ENCODE measurements at regions not wholly inside any gene's neighbourhood (a gene's known extent, or its start where the extent isn't known, plus 50 kb on each side); places are given as distances from the start of the nearest gene placed in this dataset.

DNA sequence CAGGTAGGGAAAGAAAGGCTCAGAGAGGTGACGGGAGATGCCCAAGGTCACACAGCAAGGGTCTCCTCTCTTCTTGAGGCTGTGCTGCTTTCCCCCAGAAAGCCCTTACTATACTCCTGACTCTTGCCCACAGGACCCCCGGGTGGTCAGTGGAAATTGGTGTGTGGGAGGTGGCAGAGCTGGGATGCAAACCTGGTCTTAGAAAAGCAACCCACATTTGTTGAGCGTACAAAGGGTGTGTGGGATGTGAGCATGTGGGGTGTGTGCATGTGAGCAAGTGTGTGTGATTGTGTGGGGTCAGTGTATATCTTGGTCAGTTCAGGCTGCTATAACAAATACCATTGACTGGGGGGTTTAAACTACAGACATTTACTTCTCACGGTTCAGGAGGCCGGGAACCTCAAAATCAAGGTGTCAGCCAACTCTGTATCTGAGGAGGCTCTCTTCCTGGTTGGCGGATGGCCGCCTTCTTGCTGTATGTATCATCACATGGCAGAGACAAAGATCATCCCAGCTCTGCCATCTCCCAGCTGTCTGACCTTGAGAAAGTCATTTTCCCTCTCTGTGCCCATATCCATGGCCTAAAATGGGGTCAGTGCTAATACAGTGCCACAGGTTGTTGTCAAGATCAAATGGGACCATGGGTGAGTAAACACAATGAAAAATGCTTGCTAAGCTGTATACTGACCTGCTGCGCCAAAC lies 268.5 kb downstream of the PTPRU start:
- H3K4me3 ChIP-seq (ENCODE audit: low read depth, low read length) = no peak overlapping the region
- TF ChIP-seq, protein P1, sequence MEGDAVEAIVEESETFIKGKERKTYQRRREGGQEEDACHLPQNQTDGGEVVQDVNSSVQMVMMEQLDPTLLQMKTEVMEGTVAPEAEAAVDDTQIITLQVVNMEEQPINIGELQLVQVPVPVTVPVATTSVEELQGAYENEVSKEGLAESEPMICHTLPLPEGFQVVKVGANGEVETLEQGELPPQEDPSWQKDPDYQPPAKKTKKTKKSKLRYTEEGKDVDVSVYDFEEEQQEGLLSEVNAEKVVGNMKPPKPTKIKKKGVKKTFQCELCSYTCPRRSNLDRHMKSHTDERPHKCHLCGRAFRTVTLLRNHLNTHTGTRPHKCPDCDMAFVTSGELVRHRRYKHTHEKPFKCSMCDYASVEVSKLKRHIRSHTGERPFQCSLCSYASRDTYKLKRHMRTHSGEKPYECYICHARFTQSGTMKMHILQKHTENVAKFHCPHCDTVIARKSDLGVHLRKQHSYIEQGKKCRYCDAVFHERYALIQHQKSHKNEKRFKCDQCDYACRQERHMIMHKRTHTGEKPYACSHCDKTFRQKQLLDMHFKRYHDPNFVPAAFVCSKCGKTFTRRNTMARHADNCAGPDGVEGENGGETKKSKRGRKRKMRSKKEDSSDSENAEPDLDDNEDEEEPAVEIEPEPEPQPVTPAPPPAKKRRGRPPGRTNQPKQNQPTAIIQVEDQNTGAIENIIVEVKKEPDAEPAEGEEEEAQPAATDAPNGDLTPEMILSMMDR (IDR thresholded peaks at IDR 0.05; ENCODE audit: borderline replicate concordance, insufficient read depth, low read depth, low read length) = no peak

DNA sequence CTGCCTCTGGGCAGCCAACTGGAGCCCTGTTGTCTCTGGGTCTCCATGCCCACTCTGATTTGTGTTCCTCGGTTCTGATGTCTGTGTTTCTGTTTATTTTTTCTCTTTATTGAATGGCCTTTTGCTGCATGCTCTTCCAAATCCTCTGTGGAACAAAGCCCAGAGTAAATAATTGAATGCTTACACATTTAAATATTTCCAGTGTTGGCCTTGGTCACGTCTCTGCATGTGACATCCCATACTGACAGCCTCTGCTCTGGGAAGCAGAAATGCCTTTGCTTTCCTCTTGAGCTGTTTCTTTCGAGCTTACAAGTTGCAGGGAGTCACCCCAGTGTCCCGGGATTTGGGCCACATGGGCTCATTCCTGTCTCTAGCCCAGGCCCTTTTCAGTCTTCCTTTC lies 267.9 kb downstream of the PTPRU start:
- H3K4me3 ChIP-seq (ENCODE audit: low read depth, low read length) = no peak overlapping the region
- TF ChIP-seq, protein P1 (IDR thresholded peaks at IDR 0.05; ENCODE audit: borderline replicate concordance, insufficient read depth, low read depth, low read length) = no peak

DNA sequence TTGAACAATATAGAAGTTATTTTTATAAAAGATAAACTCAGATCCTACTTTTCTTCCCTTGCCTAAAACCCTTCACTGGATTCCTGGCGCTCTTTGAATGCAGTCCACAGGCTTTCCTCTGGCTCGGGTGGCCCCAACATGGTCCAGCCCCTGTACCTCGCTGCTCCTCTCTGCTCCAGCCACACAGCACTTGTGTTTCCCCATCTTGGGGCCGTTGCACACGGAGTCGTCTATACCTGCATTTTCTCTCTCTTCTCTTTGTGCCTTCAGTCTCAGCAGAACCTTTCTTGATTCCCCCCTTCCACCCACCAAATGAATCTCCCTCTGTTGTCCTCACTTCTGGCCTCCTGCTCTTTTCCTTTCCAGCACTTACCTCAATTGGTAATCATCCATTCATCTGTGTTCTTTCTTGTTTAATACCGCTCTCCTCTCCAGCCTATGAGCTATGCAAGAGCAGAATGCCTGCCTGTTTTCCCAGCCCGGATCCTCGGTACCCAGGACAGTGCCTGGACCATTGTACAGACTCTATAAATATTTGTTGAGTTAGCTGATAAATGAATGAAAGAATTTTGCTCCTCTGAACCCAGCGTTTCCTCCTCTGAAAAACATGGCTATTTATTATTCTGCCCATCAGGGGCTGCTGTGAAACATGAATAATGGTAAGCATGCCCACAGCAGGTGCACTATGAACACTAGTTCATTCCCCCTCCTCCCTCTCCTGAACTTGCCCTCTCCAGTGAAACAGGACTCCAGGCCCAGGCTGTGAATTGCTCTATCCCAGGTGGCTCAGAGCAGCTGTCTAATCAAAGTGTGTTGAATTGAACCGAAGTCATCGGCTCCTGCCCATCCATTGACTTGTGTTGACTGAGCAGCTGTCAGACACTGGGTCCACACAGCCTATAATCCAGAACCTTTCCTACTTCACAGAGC lies 266.9 kb downstream of the PTPRU start:
- TF ChIP-seq, protein P1 (IDR thresholded peaks at IDR 0.05; ENCODE audit: borderline replicate concordance, insufficient read depth, low read depth, low read length) = no peak

DNA sequence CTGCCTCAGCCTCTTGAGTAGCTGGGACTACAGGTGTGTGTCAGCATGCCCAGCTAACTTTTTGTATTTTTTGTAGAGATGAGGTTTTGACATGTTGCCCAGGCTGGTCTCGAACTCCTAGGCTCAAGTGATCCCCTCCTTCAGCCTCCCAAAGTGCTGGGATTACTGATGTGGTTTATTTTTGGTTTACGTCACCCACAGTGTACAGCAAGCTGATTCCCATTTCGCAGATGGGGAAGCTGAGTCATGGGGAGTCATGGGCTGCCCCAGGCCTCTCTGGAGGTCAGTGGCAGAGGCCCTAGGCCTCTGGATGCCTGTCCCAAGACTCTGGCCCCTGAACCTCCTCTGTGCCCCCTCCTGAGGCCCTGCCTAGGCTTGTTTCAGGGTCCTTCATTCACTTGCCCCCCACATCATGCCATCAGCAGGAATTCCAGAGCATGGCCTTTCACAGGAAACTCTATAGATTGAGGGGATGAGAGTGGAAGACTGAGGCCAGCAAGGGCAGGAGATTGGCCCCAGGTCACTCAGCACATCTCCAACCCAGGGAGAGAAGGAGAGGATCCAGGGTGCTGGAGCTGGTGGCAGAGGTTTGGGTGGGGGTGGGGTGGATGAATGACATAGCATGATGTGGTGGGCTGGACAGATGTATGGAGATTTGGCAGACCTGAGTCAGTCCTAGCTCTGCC lies 266.0 kb downstream of the PTPRU start:
- TF ChIP-seq, protein P1 (IDR thresholded peaks at IDR 0.05; ENCODE audit: borderline replicate concordance, insufficient read depth, low read depth, low read length) = no peak

More for the DNA sequence above, 266.9 kb downstream of the PTPRU start:
- H3K4me3 ChIP-seq (ENCODE audit: low read depth, low read length) = no peak overlapping the region

DNA sequence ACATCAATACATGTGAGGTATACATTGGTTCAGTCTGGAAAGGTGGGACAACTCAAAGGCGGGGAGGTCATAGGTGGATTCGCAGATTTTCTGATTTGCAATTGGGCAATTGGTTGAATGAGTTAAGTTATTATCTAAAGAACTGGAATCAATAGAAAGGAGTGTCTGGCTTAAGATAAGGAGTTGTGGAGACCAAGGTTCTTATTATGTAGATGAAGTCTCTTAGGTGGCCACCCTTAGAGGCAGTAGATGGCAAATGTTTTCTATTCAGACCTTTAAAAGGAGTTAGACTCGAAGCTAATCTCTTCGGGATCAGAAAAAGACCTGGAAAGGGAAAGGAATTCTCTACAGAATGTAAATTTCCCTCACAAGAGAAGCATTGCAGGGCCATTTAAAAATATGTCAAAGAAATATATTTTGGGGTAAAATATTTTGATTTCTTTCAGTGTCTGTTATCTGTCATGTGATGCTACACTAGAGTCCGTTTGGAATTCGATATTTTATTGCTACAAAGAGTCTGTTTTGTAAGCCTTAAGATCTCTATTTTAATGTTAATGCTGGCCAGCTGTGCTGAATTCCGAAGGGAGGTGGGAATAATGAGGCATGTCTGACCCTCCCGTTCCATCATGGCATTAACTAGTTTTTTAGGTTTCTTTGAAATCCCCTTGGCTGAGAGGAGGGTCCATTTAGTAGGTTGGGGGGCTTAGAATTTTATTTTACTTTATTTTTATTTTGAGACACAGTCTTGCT lies 265.1 kb downstream of the PTPRU start:
- H3K4me3 ChIP-seq (ENCODE audit: low read depth, low read length) = no peak overlapping the region
- TF ChIP-seq, protein P1 (IDR thresholded peaks at IDR 0.05; ENCODE audit: borderline replicate concordance, insufficient read depth, low read depth, low read length) = no peak

More for the DNA sequence above, 266.0 kb downstream of the PTPRU start:
- no peak overlapping the region for H3K4me3 ChIP-seq (ENCODE audit: low read depth, low read length)

GRCh38 chr1:29500651-29501050 lies 264.3 kb downstream of the PTPRU start:
- TF ChIP-seq, protein P1 (IDR thresholded peaks at IDR 0.05; ENCODE audit: borderline replicate concordance, insufficient read depth, low read depth, low read length) = no peak
- H3K4me3 ChIP-seq (ENCODE audit: low read depth, low read length) = no peak overlapping the region

All from GM12875 (cell line).